Pancreas (tissue), 10 donors: ENCODE measurements at regions not wholly inside any gene's neighbourhood (a gene's known extent, or its start where the extent isn't known, plus 50 kb on each side); places are given as distances from the start of the nearest gene placed in this dataset.
"Not testable (repeated sequence)": the region's sequence is repeated elsewhere in the genome, so short reads cannot be mapped to it uniquely, and the experiment has no call there.

Experiments
- ATAC-seq, 4 donors: fragments of 200-7000 bp; cut with Tn5 transposase; one replicate each; pipeline versions ENCODE4 v1.8.0 to v1.9.1; 2020; ENCODE audit warnings: mild to moderate bottlenecking in 4 of 4, moderate library complexity in 4 of 4
- DNase-seq, 6 donors: peaks; one replicate each; pipeline ENCODE4 v3.0.0-alpha.2; 2020
- FAIRE-seq: peaks from 2 replicates; lab custom pipeline; 2012; peaks lifted over from hg19 to GRCh38; lab: Jason Lieb, UNC
- H3K27ac ChIP-seq, 4 donors: fragments of 200-600 bp; sonication (generic); 1 replicate in 3 of 4; 2 replicates in 1 of 4; pipeline versions ENCODE4 v1.5.0 to v1.8.0; 2020
- H3K27me3 ChIP-seq, 4 donors: fragments of 200-600 bp; one replicate each; pipeline ENCODE4 v1.8.0; 2021
- H3K36me3 ChIP-seq, 3 donors: fragments of 200-600 bp; sonication (generic) in 1 of 3; one replicate each; pipeline versions ENCODE4 v1.5.0 to v1.8.0; 2020 to 2021
- H3K4me1 ChIP-seq, 3 donors: fragments of 200-600 bp; one replicate each; pipeline ENCODE4 v1.8.0; 2021
- H3K4me3 ChIP-seq, 4 donors: fragments of 200-600 bp; sonication (generic) in 2 of 4; one replicate each; pipeline versions ENCODE4 v1.5.0 to v1.8.0; 2020 to 2021
- H3K9me3 ChIP-seq, 4 donors: fragments of 200-600 bp; one replicate each; pipeline ENCODE4 v1.8.0; 2021
- CTCF ChIP-seq, 4 donors: fragments of 200-600 bp; sonication (generic) in 3 of 4; IDR thresholded peaks; one replicate each; pipeline versions ENCODE4 v1.5.0 to v1.8.0; 2021; ENCODE audit warnings: antibody characterized with exemption in 4 of 4
- WGBS, 2 donors: extraction: QIAGEN DNeasy Blood & Tissue Kit; methylation state at CpG; one replicate each; pipeline ENCODE4 v1.1.7; 2013; 5-methylcytosine and 5-hydroxymethylcytosine counted together
- intact Hi-C, 3 donors: fragments of 100-400 bp; cut with DNase I; formaldehyde crosslinking; loops; one replicate each; pipeline versions ENCODE4 v1.11.1 to v1.14.2; 2022
- donor health status: healthy with polysubstance abuse.
- donor health status: DM: no; HTN: no; CAD: no; lungs with moderate emphysema.
- donor health status: DM: no; HTN: no; CAD: no.
- donor health status: control.
- donor health status: control.
- donor health status: Bipolar disorder and iron deficiency.
- donor health status: DM: yes; HTN: yes; CAD: no.
- donor health status: DM: no; HTN: no; CAD: no.
- donor health status: DM: no; HTN: no; CAD: no.
- donor health status: DM: yes; HTN: yes; CAD: no.

GRCh38 chr6:130716466-130716865 lies 110.7 kb upstream of the SMLR1 start:
- TF ChIP-seq CTCF (IDR thresholded peaks at IDR 0.05): no peak
- no peaks in the 10 kb centered on the region for H3K4me1 ChIP-seq
- H3K36me3 ChIP-seq: no peaks in the 10 kb centered on the region
- no peaks in the 10 kb centered on the region for H3K27me3 ChIP-seq
- 60 to 63% methylated on average over 3 of the region's 3 CpGs for WGBS, 2 donors
- no peak overlapping the region for H3K4me3 ChIP-seq
- no peak overlapping the region for H3K27ac ChIP-seq
- ATAC-seq: no peak
- FAIRE-seq: no peak
- no peak for DNase-seq
- H3K9me3 ChIP-seq: no peaks in the 10 kb centered on the region
- intact Hi-C loops: no loop called here

GRCh38 chr6:130717657-130718056 lies 109.5 kb upstream of the SMLR1 start:
- WGBS, 2 donors: 79 to 86% methylated on average over 1 of the region's 1 CpG
- no peak overlapping the region for H3K27ac ChIP-seq
- DNase-seq (no peak), FAIRE-seq (no peak), ATAC-seq (no peak)
- H3K4me3 ChIP-seq: no peak overlapping the region
- TF ChIP-seq CTCF (IDR thresholded peaks at IDR 0.05): no peak
- no peaks in the 10 kb centered on the region for H3K36me3 ChIP-seq
- intact Hi-C loops: no loop called here
- no peaks in the 10 kb centered on the region for H3K27me3 ChIP-seq
- H3K4me1 ChIP-seq: no peaks in the 10 kb centered on the region
- H3K9me3 ChIP-seq: no peaks in the 10 kb centered on the region

- no peaks in the 10 kb centered on the region for H3K9me3 ChIP-seq
- intact Hi-C loops: no loop called here
- FAIRE-seq (no peak), DNase-seq (no peak), ATAC-seq (no peak)
- no peaks in the 10 kb centered on the region for H3K36me3 ChIP-seq
- H3K4me1 ChIP-seq: no peaks in the 10 kb centered on the region
- H3K27ac ChIP-seq: no peak overlapping the region
- H3K27me3 ChIP-seq: no peaks in the 10 kb centered on the region
- no peak for TF ChIP-seq CTCF (IDR thresholded peaks at IDR 0.05)
- H3K4me3 ChIP-seq: no peak overlapping the region
Measured at GRCh38 chr6:130720076-130720715, 107.0 kb upstream of the SMLR1 start.

- Histone ChIP-seq H3K9me3 (no peaks in the 10 kb centered on the region), H3K4me1 (no peaks in the 10 kb centered on the region), H3K27me3 (no peaks in the 10 kb centered on the region), H3K27ac (no peak overlapping the region), H3K4me3 (no peak overlapping the region), H3K36me3 (no peaks in the 10 kb centered on the region)
- no peak for TF ChIP-seq CTCF (IDR thresholded peaks at IDR 0.05)
- no peak for DNase-seq
- intact Hi-C loops: no loop called here
- ATAC-seq: no peak
- no peak for FAIRE-seq
Measured at GRCh38 chr6:130724089-130724488, 103.1 kb upstream of the SMLR1 start.

GRCh38 chr6:130725551-130725950 lies 101.7 kb upstream of the SMLR1 start:
- no peak for TF ChIP-seq CTCF (IDR thresholded peaks at IDR 0.05)
- H3K36me3 ChIP-seq: no peaks in the 10 kb centered on the region
- H3K27me3 ChIP-seq: no peaks in the 10 kb centered on the region
- no peaks in the 10 kb centered on the region for H3K4me1 ChIP-seq
- H3K27ac ChIP-seq: no peak overlapping the region
- FAIRE-seq (no peak), DNase-seq (no peak), ATAC-seq (no peak)
- H3K4me3 ChIP-seq: no peak overlapping the region
- no peaks in the 10 kb centered on the region for H3K9me3 ChIP-seq
- intact Hi-C loops: no loop called here

- H3K4me3 ChIP-seq, H3K27ac ChIP-seq, FAIRE-seq, ATAC-seq, H3K36me3 ChIP-seq, intact Hi-C loops, H3K27me3 ChIP-seq, H3K9me3 ChIP-seq, H3K4me1 ChIP-seq, DNase-seq: not testable (repeated sequence)
- WGBS, 2 donors: 63 to 68% methylated on average over 2 of the region's 2 CpGs
Measured at GRCh38 chr6:130728064-130728463, 99.1 kb upstream of the SMLR1 start.
